Activated CD8-positive, alpha-beta memory T cell treated with anti-CD3 and anti-CD28 coated beads, Interleukin-2, amount 50 U/mL, for 24 hours (primary cell): ENCODE measurements at regions not wholly inside any gene's neighbourhood (a gene's known extent, or its start where the extent isn't known, plus 50 kb on each side); places are given as distances from the start of the nearest gene placed in this dataset.

ENCODE experiments used
- DNase-seq: peaks from one replicate; pipeline ENCODE4 v3.0.0-alpha.2; 2020; ENCODE audit errors: extremely low read depth

- DNase-seq = no peak
These were observed 181.7 kb downstream of the MTRR start for GRCh38 chr5:8050616-8051175.

DNA sequence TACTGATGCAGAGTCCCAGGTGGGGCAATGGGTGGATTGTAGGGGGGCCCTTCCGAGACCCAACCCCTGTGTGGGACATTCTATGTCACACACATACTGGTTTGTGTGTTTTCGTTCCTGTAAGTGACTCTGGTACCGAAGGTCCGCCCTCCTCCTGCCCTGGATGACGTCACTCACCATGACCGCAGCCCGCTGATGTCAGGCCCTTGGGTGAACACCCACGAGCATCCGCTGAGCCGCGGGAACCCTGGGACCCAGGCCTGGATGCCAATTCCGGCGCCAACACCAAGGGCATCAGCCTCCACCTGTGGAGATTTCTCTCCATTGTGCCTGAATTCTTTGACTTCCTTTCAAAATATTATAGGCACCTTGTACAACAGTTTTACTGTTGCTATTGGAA lies 184.3 kb downstream of the MTRR start:
- no peak for DNase-seq

DNA sequence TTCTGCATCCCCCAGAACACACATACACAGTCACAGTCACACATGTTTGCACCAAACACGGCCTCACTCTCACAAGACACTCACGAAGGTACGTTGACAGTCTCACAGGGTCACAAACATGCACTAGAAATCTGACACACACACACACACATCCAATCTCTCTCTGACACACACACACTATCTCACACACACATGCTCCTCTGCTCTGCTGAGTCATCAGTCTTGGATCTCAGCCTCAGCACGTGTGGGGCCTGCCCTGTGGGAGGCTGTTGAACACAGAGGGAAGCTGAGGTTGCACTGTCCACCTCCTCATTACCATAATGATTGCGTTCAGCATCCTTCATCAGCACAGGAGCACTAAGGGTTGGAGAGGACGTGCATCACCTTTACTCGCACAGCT lies 188.8 kb downstream of the MTRR start:
- no peak for DNase-seq

- no peak for DNase-seq
These were observed 189.8 kb downstream of the MTRR start for GRCh38 chr5:8058616-8059190.

GRCh38 chr5:8059337-8059736 lies 190.4 kb downstream of the MTRR start:
- DNase-seq = no peak

GRCh38 chr5:8060235-8060952 lies 191.4 kb downstream of the MTRR start:
- no peak for DNase-seq

DNA sequence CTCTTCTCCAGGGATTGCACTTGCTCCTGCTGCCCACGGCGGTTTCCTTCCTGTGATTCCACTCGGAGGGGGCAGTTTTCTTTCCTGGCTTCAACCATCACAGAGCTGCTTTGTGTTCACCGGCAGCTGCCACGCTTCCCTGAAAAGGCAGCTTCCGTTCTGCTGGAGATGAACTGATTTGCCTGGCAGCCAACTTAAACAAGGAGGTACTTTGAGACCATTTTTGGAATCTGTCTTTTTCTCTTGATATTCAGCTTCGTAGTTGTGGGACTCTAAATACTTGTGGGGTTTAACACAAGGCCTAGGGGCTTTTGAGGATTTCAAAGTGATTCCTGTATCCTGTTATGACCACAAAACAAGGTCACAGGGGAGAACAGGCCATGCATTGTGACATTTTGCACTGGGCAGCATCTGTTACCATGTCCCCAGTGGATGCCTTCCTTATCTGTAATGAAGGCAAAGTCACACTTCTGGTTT lies 192.0 kb downstream of the MTRR start:
- no peak for DNase-seq

DNA sequence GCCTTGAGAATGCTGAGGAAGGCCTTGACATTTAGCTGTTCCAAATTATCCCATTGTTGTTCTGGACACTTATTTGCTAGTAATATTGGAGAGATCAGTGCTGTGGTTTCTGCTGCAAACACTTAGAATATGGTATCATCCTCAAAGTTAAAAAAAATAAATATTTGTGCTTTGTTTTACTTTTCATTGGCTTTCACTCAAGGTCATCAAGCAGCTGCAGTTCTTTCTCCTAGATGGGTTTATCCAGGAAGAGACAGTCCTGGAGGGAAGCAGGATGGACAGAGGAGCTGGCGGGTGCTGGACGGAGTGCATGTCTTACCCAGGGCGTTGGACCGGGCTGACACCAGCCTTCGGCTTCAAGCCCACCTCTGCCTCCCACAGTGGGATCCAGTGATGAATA lies 193.6 kb downstream of the MTRR start:
- DNase-seq = no peak

GRCh38 chr5:8068078-8068477 lies 199.1 kb downstream of the MTRR start:
- DNase-seq = no peak

GRCh38 chr5:8070138-8070537 lies 201.2 kb downstream of the MTRR start:
- DNase-seq = no peak

DNA sequence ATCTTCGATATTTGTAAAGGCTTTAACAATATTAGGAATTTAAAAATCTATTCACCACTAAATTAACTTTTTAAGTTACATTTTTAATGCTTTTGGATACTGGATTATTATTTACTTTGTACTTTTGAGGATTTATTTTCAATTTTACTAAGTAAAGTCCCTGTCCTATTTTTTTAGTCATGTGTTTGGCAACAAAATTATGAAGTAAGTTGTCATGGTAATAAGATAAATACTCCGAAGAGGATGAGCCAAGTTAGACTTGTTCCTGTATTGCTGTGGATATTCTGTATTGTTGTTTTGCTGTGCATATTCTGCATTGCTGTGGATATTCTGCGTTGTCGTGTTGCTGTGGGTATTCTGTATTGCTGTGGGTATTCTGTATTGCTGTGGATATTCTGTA lies 210.1 kb downstream of the MTRR start:
- DNase-seq = no peak

- DNase-seq = no peak
These were observed 212.2 kb downstream of the MTRR start for GRCh38 chr5:8081179-8081578.

DNA sequence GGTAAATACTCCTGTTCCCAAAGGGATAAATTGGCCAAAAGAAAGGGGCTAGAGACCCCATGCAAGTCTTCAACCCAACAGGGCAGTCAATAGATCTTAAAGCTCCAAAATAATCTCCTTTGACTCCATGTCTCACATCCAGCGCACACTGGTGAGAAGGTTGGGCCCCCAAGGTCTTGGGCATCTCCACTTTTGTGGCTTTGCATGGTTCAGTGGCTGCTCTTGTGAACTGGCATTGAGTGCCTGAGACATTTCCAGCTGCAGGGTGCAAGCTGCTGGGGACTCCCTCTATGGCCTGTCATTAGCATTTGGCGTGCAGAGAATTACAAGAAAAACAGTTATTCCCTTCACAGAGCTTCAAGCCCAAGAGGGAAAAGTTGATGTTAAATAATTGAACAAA lies 224.7 kb downstream of the MTRR start:
- no peak for DNase-seq

DNA sequence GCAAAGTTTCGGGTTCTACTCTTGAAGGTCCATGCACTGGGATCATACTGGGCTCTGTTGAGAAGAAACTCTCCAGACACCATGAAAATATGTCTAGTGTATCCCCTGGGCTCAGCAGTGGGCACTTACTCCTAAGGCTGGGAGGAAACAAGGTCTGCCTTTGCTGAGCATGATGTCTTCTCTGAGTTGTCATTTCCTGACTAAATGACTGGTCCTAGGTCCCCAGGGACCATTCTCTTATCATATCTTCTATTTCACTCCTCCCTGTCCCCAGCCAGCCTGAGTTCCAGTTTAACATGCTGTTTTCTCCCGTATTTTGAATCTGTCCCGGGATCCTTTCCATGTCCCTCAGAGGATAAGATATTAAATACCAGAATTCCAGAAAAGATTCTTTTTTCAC lies 225.4 kb downstream of the MTRR start:
- DNase-seq = no peak

DNA sequence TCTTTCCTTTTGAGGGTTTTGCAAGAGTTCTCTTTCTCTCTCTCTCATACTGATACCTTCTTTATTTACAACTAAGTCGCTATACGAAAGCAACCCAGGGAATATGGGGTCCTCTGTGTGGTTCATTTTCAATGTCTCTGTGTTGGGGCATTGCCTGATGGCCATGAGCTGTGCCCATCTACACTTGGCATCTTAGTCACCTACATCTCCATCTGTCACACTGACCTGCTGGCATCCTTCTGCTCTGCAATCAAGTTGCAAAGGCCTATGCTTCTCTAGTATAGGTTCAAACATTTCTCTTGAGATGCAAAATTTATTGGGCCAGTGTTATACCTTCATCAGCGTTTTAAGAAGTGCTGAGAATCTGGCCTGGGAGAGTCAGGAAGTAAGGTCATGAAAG lies 228.2 kb downstream of the MTRR start:
- DNase-seq = no peak

- no peak for DNase-seq
These were observed 229.1 kb downstream of the MTRR start for GRCh38 chr5:8098081-8098480.

DNA sequence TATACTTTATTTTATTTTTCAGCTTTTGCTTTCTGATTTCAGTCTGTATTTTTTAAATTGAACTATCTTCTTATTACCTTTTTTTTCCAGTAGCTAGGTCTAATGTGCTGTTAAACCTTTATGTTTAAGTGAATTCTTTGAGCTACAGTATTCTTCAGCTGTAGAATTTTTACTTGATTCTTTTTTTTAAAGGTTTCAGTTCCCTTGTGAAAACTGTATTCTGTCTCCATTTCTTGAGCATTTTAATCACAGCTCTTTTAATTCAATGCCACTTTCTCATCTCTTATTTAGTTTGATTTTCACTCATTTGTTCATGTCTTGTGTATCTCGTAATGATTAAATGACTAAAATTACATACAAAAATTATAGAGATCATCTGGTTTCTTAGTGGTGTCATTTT lies 233.8 kb downstream of the MTRR start:
- no peak for DNase-seq

- DNase-seq = no peak
These were observed 245.8 kb downstream of the MTRR start for GRCh38 chr5:8114597-8115266.

- DNase-seq = no peak
These were observed 254.6 kb downstream of the MTRR start for GRCh38 chr5:8123559-8123958.

DNA sequence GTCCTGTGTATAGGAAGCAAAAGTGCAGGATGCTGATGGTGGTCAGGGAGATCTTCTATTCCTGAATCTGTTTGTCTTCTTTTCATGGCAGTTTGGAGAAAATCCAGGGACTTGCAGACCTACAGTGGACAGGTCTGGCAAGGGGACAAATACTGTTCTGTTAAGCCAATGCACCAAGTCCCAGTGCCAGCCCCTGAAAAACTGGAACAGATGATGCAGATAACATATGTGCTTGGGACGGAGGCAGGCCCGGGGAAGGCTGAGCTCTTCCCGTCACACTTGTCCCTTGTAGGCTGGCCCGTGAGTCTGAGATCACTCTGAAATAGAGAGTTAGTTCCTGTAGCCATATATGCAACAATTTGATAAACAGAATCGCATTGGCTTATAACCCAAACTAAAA lies 265.7 kb downstream of the MTRR start:
- DNase-seq = no peak

DNA sequence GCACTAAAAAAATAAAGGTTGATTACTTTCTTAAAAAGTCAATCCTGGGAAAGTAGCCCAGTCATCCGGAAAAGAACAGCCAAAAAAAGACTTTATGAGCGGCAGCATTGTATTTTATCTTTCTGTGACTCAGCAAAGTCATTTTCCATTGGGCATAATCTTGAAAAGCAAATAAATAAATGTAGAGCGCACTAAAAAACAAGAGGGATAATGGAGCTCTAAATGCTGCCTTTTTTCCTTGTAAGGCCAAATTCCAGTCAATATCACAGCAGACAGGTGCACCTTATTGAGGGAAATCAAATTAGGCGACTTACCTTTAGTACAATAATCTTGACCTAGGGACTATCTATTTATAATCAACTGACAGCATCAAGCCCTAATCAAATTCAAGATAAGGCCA lies 266.8 kb downstream of the MTRR start:
- DNase-seq = no peak

- no peak for DNase-seq
These were observed 267.3 kb downstream of the MTRR start for GRCh38 chr5:8136271-8136670.
